Midbrain (tissue), 1 donor: ENCODE measurements at regions not wholly inside any gene's neighbourhood (a gene's known extent, or its start where the extent isn't known, plus 50 kb on each side); places are given as distances from the start of the nearest gene placed in this dataset.
"Not testable (repeated sequence)": the region's sequence is repeated elsewhere in the genome, so short reads cannot be mapped to it uniquely, and the experiment has no call there.

ENCODE experiments used
- DNase-seq: peaks from one replicate; lab custom pipeline; 2025; lab: John Stamatoyannopoulos, UW

GRCh38 chr12:13348464-13348863, 151.9 kb downstream of the EMP1 start:
- DNase-seq, result no peak

GRCh38 chr12:13347241-13348043, 150.9 kb downstream of the EMP1 start:
- no peak for DNase-seq

GRCh38 chr12:13345722-13346121, 149.2 kb downstream of the EMP1 start:
- no peak for DNase-seq

GRCh38 chr12:13343375-13343774, 146.8 kb downstream of the EMP1 start:
- DNase-seq, result no peak

GRCh38 chr12:13342971-13343370, 146.4 kb downstream of the EMP1 start:
- DNase-seq, result no peak

GRCh38 chr12:13340149-13340548, 143.6 kb downstream of the EMP1 start:
- no peak for DNase-seq

- no peak for DNase-seq
Measured at GRCh38 chr12:13339538-13339937, 143.0 kb downstream of the EMP1 start.

- no peak for DNase-seq
Measured at GRCh38 chr12:13339091-13339490, 142.6 kb downstream of the EMP1 start.

GRCh38 chr12:13337791-13338190, 141.3 kb downstream of the EMP1 start:
- no peak for DNase-seq

- DNase-seq, result no peak
Measured at GRCh38 chr12:13336216-13336615, 139.7 kb downstream of the EMP1 start.

- DNase-seq, result no peak
Measured at GRCh38 chr12:13328535-13328934, 132.0 kb downstream of the EMP1 start.

GRCh38 chr12:13326076-13326475, 129.6 kb downstream of the EMP1 start:
- DNase-seq, result no peak

- not testable (repeated sequence) for DNase-seq
Measured at GRCh38 chr12:13325037-13325436, 128.5 kb downstream of the EMP1 start.

- DNase-seq, result no peak
Measured at GRCh38 chr12:13318231-13319015, 121.9 kb downstream of the EMP1 start.

- no peak for DNase-seq
Measured at GRCh38 chr12:13316587-13317246, 120.2 kb downstream of the EMP1 start.

GRCh38 chr12:13313886-13314285, 117.4 kb downstream of the EMP1 start:
- no peak for DNase-seq

- no peak for DNase-seq
Measured at GRCh38 chr12:13311551-13311950, 115.0 kb downstream of the EMP1 start.

GRCh38 chr12:13307143-13307816, 110.8 kb downstream of the EMP1 start:
- DNase-seq, result no peak

- DNase-seq, result no peak
Measured at GRCh38 chr12:13304924-13305323, 108.4 kb downstream of the EMP1 start.

GRCh38 chr12:13299457-13299856, 102.9 kb downstream of the EMP1 start:
- no peak for DNase-seq

- DNase-seq, result no peak
Measured at GRCh38 chr12:13293096-13293495, 96.6 kb downstream of the EMP1 start.

GRCh38 chr12:13289653-13290289, 93.2 kb downstream of the EMP1 start:
- no peak for DNase-seq
